Heart left ventricle (tissue), 16 donors: ENCODE measurements at regions not wholly inside any gene's neighbourhood (a gene's known extent, or its start where the extent isn't known, plus 50 kb on each side); places are given as distances from the start of the nearest gene placed in this dataset.

ENCODE experiments used
- ATAC-seq, 4 donors: fragments of 200-7000 bp; cut with Tn5 transposase; one replicate each; pipeline ENCODE4 v1.9.1; 2020 to 2022; ENCODE audit warnings: moderate library complexity in 4 of 4, mild to moderate bottlenecking in 3 of 4, moderate number of reproducible peaks in 1 of 4
- DNase-seq, 5 donors: peaks; one replicate each; pipeline ENCODE4 v3.0.0-alpha.2; 2020
- H3K27ac ChIP-seq, 12 donors: fragments of 200-600 bp; sonication (generic) in 4 of 12; one replicate each; pipeline versions ENCODE4 v1.5.0 to v1.8.0; 2016 to 2022; ENCODE audit warnings: mild to moderate bottlenecking in 2 of 12
- H3K27me3 ChIP-seq, 9 donors: fragments of 200-600 bp; sonication (generic) in 2 of 9; one replicate each; pipeline versions ENCODE4 v1.5.1 to v1.8.0; 2016 to 2022; ENCODE audit warnings: mild to moderate bottlenecking in 3 of 9
- H3K36me3 ChIP-seq, 9 donors: fragments of 200-600 bp; sonication (generic) in 2 of 9; one replicate each; pipeline versions ENCODE4 v1.5.0 to v1.8.0; 2018 to 2022; ENCODE audit warnings: mild to moderate bottlenecking in 2 of 9
- H3K4me1 ChIP-seq, 12 donors: fragments of 200-600 bp; sonication (generic) in 4 of 12; one replicate each; pipeline versions ENCODE4 v1.5.0 to v1.8.0; 2016 to 2022; ENCODE audit warnings: mild to moderate bottlenecking in 3 of 12
- H3K4me3 ChIP-seq, 12 donors: fragments of 200-600 bp; sonication (generic) in 4 of 12; one replicate each; pipeline versions ENCODE4 v1.5.0 to v1.8.0; 2017 to 2022; ENCODE audit warnings: mild to moderate bottlenecking in 9 of 12, moderate library complexity in 4 of 12
- H3K9me3 ChIP-seq, 12 donors: fragments of 200-600 bp; sonication (generic) in 4 of 12; one replicate each; pipeline versions ENCODE4 v1.5.0 to v1.8.0; 2016 to 2022; ENCODE audit warnings: mild to moderate bottlenecking in 1 of 12
- POLR2A ChIP-seq, 2 donors: fragments of 450-650 bp; IDR thresholded peaks; one replicate each; pipeline ENCODE4 v1.6.1; 2017; ENCODE audit warnings: antibody characterized with exemption in 2 of 2, mild to moderate bottlenecking in 2 of 2, moderate library complexity in 2 of 2
- WGBS, 4 donors: extraction: QIAGEN DNeasy Blood & Tissue Kit in 2 of 4; methylation state at CpG; one replicate each; pipeline versions ENCODE4 v1.1.5 to v1.1.7; 2013 to 2018; 5-methylcytosine and 5-hydroxymethylcytosine counted together
- intact Hi-C, 10 donors: fragments of 100-400 bp; cut with DNase I; formaldehyde crosslinking; loops; one replicate each; pipeline versions ENCODE4 v1.11.1 to v1.14.2; 2022
- TF ChIP-seq, protein P1 (sequence below), 12 donors: fragments of 200-600 bp; sonication (generic) in 4 of 12; IDR thresholded peaks; one replicate each; pipeline versions ENCODE4 v1.5.0 to v1.8.0; 2018 to 2022; ENCODE audit warnings: antibody characterized with exemption in 12 of 12, mild to moderate bottlenecking in 5 of 12
- donor health status: ischemic (EF 13 %, LVEDD 7.1; RV severe dilation, severe dysfunction).
- donor health status: healthy with polysubstance abuse.
- donor health status: DM: no; HTN: yes; CAD: no.
- donor health status: DM: no; HTN: no; CAD: no.
- donor health status: ischemic (EF 25% LVEDD 6.9; RV normal size, moderate dysfunction).
- donor health status: ischemic (EF 25% LVEDD 5.7; RV mildly dilated, moderate dysfunction).
- donor health status: healthy.
- donor health status: DM: yes; HTN: yes; CAD: no.
- donor health status: ischemic (EF 35%, LVEDD 5.7; RV mildly dilated, moderate dysfunction).
- donor health status: nonischemic (EF 11% LVEDD 7.7; RV severe dilation, severe dysfunction).
- donor health status: DM: yes; HTN: yes; CAD: no.
- donor health status: PGD.
- donor health status: ischemic (EF 29% LVEDD 5.4; RV normal size, mild dysfunction).
- donor health status: nonischemic (EF 23%, LVEDD 6.1; RV moderate dilation, normal function).

DNA sequence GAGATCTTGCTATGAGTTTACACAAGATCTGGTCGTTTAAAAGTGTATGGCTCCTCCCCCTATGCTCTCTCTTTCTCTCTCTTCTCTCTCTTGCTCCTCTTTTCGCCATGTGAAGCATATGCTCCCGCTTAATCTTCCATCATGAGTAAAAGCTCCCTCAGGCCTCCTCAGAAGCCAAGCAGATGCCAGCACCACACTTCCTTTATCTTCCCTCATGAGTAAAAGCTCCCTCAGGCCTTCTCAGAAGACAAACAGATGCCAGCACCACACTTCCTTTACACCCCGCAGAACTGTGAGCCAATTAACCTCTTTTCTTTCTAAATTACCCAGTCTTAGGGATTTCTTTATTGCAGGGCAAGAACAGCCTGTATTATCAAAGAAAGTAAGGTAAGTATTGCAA, 152.4 kb downstream of the SEC23A start:
- ATAC-seq (no peak), DNase-seq (no peak)
- Histone ChIP-seq H3K27ac (no peak overlapping the region), H3K4me1 (peaks cover 0 to 7% (median 2%) of the 10 kb centered on the region in 12 donors), H3K9me3 (no peaks in the 10 kb centered on the region), H3K4me3 (no peak overlapping the region), H3K36me3 (no peaks in the 10 kb centered on the region), H3K27me3 (no peaks in the 10 kb centered on the region)
- intact Hi-C loops = no loop called here
- 65 to 88% (median 75%) methylated on average over 4 of the region's 4 CpGs for WGBS, 4 donors
- TF ChIP-seq, protein P1, sequence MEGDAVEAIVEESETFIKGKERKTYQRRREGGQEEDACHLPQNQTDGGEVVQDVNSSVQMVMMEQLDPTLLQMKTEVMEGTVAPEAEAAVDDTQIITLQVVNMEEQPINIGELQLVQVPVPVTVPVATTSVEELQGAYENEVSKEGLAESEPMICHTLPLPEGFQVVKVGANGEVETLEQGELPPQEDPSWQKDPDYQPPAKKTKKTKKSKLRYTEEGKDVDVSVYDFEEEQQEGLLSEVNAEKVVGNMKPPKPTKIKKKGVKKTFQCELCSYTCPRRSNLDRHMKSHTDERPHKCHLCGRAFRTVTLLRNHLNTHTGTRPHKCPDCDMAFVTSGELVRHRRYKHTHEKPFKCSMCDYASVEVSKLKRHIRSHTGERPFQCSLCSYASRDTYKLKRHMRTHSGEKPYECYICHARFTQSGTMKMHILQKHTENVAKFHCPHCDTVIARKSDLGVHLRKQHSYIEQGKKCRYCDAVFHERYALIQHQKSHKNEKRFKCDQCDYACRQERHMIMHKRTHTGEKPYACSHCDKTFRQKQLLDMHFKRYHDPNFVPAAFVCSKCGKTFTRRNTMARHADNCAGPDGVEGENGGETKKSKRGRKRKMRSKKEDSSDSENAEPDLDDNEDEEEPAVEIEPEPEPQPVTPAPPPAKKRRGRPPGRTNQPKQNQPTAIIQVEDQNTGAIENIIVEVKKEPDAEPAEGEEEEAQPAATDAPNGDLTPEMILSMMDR (IDR thresholded peaks at IDR 0.05) = no peak
- no peak for TF ChIP-seq POLR2A (IDR thresholded peaks at IDR 0.05)

DNA sequence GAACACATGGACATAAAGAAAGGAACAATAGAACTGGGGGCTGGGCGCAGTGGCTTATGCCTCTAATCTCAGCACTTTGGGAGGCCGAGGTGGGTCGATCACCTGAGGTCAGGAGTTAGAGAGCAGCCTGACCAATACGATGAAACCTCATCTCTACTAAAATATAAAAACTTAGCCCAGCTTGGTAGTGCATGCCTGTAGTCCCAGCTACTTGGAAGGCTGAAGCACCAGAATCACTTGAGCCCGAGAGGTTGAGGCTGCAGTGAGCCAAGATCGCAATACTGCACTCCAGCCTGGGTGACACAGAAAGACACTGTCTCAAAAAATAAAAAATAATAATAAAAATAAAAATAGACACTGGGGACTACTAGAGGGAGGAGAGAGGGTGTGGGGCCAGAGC, 154.5 kb downstream of the SEC23A start:
- Histone ChIP-seq H3K36me3 (no peaks in the 10 kb centered on the region), H3K27me3 (no peaks in the 10 kb centered on the region), H3K4me1 (peaks cover 0 to 7% (median 2%) of the 10 kb centered on the region in 12 donors), H3K27ac (no peak overlapping the region), H3K9me3 (no peaks in the 10 kb centered on the region), H3K4me3 (no peak overlapping the region)
- intact Hi-C loops = no loop called here
- ATAC-seq (no peak), DNase-seq (no peak)
- 91 to 94% (median 92%) methylated on average over 6 of the region's 6 CpGs for WGBS, 4 donors
- TF ChIP-seq POLR2A (IDR thresholded peaks at IDR 0.05) = no peak
- TF ChIP-seq, protein P1 (IDR thresholded peaks at IDR 0.05) = no peak

DNA sequence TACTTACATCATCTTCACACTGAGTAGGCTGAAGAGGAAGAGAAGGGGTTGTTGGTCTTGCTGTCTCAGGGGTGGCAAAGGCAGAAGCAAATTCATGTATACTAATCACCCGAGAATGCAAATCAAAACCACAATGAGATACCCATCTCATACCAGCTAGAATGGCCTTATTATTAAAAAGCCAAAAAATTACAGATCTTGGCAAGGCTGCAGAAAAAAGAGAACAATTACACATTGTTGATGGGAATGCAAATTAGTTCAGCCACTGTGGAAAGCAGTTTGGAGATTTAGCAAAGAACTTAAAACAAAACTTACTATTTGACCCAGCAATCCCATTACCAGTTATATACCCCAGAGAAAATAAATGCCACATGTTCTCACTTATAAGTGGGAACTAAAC, 154.9 kb downstream of the SEC23A start:
- Histone ChIP-seq H3K9me3 (no peaks in the 10 kb centered on the region), H3K4me1 (peaks cover 0 to 7% (median 2%) of the 10 kb centered on the region in 12 donors), H3K4me3 (peak overlapping the region in 3 of 12 donors; percentile 10 to 19 (median 15)), H3K27ac (no peak overlapping the region), H3K36me3 (no peaks in the 10 kb centered on the region), H3K27me3 (no peaks in the 10 kb centered on the region)
- intact Hi-C loops = no loop called here
- DNase-seq (no peak), ATAC-seq (no peak)
- TF ChIP-seq POLR2A (IDR thresholded peaks at IDR 0.05) = no peak
- TF ChIP-seq, protein P1 (IDR thresholded peaks at IDR 0.05) = no peak
- 68 to 77% (median 73%) methylated on average over 1 of the region's 1 CpG for WGBS, 4 donors

DNA sequence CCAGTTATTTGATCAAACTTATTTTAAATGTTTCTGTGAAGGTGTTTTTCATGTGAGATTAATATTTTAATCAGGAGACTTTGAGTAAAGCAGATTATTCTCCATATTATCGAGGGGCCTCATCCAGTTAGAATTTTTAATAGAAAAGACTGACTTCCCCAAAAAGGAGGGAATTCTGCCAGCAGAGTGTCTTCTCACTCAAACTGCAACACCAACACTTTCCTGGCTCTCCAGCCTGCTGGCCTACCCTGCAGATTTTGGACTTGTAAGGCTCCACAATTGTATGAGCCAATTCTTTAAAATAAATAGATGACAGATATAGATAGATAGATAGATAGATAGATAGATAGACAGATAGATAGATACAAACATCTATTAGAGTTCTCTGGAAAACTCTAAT, 155.7 kb downstream of the SEC23A start:
- Histone ChIP-seq H3K4me3 (peak overlapping the region in 3 of 12 donors; percentile 12 to 19 (median 15)), H3K27ac (no peak overlapping the region), H3K36me3 (no peaks in the 10 kb centered on the region), H3K4me1 (peaks cover 0 to 7% (median 2%) of the 10 kb centered on the region in 12 donors), H3K27me3 (no peaks in the 10 kb centered on the region), H3K9me3 (no peaks in the 10 kb centered on the region)
- intact Hi-C loops = no loop called here
- 70 to 93% (median 88%) methylated on average over 1 of the region's 1 CpG for WGBS, 4 donors
- TF ChIP-seq, protein P1 (IDR thresholded peaks at IDR 0.05) = no peak
- no peak for TF ChIP-seq POLR2A (IDR thresholded peaks at IDR 0.05)
- DNase-seq (no peak), ATAC-seq (no peak)
